ENCODE measurements at regions not wholly inside any gene's neighbourhood (a gene's known extent, or its start where the extent isn't known, plus 50 kb on each side); places are given as distances from the start of the nearest gene placed in this dataset.

GRCh38 chr10:69712342-69712741 is 82.3 kb downstream of the FAM241B start:
- TF ChIP-seq CTCF (IDR thresholded peaks at IDR 0.05) (no peak), TCF7L2 (IDR thresholded peaks at IDR 0.05; ENCODE audit: low read depth, low read length) (no peak), SIN3A (IDR thresholded peaks at IDR 0.05; ENCODE audit: borderline replicate concordance, insufficient read depth, low read depth, low read length) (no peak), POLR2AphosphoS5 (IDR thresholded peaks at IDR 0.05; ENCODE audit: low read depth, low read length) (no peak), REST (IDR thresholded peaks at IDR 0.05; ENCODE audit: insufficient read depth in 1 of 2, low read depth in 2 of 2, low read length in 1 of 2) (no peak)

Measured in Panc1 (cell line).